ENCODE measurements at regions not wholly inside any gene's neighbourhood (a gene's known extent, or its start where the extent isn't known, plus 50 kb on each side); places are given as distances from the start of the nearest gene placed in this dataset.
A peak's percentile ranks its signal among the peaks of the same experiment; 100 is the strongest.
"Not testable (repeated sequence)": the region's sequence is repeated elsewhere in the genome, so short reads cannot be mapped to it uniquely, and the experiment has no call there.

DNA sequence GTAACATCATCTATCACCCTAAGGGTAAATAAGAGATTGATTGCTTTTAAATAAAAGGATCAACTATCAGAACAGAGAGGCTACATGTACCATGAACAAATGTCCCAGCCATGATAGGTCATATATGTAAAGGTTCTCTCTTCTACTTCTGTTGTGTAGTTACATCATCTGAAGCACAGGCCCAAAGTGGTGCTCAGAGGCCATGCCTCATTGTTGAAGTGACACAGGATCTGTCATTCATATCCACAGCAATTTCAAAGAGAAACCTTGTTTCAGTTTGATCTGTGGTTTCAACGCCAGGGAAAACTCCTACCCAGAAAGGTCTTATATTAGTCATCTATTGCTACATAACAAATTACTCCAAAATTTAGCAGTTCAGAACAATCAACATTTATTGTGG is 269.2 kb upstream of the MAOA start:
- no peak for DNase-seq

DNA sequence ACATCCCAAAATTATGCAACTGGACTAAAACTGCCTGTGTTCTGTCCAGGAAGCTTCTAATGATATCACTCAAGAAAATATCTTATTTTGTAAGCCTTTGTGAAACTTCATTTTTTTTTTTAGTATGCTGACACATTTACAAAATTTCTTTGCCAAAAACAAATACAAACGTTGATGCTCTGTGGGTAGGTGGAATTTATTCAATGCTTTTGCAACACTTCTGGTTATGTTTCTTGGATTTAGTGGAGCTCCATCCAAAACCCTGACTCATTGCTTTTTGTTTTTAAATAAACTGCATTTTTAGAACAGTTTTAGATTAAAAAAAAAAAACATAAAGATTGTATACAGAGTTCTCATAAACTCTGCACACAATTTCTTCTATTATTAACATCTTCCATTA is 250.9 kb upstream of the MAOA start:
- DNase-seq: no peak

DNA sequence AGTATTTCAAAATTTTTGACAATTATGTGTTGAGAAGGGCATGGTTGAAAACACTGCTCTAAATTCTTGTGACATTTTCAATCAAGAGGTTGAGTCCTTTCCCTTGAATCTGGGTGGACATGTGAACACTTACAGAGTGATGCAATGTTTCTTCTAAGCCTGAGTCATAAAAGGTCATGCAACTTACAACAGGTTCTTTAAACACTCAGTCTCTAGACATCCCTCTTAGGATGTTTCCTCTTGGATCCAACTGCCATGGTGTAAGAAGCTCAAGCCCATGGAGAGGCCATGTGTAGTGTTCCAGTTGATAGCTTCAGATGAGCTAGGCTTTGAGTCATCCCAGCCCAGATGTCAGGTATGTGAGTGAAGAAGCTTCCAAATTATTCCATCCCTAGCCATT is 232.2 kb upstream of the MAOA start:
- DNase-seq: no peak

DNA sequence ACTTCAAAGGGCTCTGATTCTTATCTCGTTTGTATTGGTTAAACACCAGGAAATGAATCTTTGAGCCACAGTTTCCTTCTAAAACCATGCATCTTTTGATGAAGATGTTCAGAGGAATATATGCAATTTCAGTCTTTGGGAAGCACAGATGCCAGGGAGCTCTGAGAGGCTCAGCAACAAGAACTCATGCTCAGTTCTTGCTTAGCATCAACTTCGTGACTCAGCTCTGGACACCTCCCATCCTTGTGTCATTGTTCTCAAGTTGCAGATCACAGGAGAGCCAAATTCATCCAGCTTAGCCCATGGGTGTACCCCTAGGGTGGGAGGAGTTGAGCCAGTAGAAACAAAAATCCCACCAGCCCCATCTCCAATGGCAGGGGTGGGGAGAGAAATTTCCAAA is 219.6 kb upstream of the MAOA start:
- DNase-seq: no peak

DNA sequence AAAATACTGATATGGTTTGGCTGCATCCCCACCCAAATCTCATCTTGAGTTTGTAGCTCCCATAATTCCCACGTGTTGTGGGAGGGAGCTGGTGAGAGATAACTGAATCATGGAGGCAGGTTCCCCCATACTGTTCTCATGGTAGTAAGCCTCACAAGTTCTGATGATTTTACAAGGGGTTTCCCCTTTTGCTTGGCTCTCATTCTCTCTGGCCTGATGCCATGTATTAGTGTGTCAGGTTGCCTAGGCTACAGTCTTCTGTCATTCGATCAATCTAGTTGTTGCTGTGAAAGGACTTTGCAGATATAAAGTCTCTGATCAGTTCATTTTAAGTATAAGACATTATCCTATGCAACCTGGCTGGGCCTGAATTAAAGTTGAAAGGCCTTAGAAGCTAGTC is 209.3 kb upstream of the MAOA start:
- no peak for DNase-seq

DNA sequence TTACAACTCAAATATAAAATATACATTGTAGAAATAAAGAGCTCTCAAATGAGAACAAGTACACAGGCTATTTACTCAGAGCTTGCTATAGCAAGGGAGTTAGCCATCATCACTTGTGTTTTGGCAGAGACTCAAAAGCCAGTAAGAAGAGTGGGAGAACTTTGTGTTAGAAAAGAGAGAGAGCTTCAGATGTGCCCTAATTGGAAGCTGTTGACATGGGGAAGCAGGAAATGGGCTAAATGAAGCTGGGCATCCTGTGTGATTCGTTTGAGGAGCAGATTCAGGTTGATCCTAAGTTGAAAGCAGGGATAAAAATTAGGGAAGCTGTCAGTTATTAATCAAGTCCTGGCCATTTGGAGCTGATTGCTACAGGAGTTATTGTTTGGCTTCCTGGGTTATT is 207.4 kb upstream of the MAOA start:
- no peak for DNase-seq

DNA sequence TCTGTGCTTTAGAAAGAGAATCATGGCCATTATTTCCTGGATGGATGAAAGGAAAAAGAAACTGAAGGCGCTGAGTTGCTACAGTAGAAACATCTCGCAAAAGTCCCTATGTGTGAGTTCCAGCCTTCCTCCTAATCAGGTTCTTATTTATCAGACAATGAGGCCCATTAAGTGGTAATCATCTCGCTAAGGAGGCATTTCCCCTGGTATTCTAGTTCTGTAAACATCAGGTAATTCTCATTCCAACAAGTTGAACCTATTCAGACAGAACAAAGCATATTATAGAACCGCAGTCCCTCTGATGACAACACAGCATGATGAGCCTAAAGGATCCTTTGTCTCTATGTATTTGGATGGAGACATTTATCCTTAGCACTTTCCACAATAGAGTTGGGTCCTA is 205.7 kb upstream of the MAOA start:
- no peak for DNase-seq

DNA sequence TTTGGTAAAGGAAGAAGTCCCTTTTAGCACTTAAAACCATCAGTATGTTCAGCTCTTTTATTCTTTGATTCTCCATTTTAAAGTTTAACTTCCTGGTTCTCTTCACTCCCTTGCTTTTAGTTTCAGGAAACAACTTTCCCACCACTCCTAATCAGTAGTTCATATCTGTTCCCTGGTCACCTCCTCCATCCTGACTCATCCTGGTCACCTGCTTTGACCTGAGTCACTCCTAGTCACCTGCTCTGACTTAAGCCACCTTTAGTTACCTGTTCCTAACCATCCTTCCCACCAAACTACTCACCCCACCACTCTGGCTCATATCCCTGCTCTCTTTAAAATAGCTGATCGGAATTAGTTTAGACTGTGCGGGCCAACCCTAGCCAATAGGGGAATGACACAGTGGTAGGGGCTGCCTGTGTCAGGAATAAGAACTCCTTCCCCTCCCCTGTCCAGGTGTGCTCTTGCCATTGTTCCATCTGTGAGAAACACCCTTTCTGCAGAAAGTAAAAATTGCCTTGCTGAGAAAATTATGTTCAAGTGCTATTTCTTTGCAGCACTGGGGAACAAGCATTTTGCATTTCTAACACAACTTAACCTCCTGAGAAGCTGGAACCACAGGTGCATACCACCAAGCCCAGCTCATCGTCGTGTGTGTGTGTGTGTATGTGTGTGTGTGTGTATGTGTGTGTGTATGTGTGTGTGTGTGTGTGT is 204.0 kb upstream of the MAOA start:
- not testable (repeated sequence) for DNase-seq

DNA sequence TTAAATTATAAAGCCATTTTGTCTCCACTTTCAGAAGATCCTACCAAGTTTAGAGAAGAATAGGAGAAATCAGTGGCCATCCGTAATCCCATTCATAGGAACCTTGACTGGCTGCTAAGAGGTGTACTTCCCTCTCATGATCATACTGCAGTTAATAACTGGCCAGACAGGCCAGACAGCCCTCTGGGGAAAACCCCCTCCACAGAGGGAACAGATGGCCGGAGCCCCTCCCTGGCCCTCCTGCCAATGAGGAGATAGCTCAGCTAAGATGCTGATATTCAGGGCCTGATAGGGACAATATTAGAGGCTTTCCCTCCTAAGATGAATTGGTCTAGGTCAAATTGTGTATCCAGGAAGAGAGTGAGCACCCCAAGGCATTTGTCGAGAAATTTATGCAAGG is 200.0 kb upstream of the MAOA start:
- no peak for DNase-seq

DNA sequence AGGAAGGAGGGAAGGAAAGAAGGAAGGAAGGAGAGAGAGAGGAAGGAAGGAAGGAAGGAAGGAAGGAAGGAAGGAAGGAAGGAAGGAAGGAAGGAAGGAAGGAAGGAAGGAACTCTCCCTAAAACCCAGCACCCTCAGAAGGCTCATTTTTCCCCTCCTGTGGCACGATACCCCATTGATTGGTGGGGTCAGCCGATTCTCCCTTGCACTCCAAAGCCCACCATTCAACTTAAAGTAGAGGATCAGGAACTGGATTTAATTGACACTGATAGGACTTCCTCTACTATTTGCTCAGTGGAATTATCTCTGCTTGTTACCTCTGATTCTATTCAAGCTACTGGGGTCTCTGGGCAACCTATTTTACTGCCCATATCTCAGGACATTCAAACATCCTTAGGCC is 199.2 kb upstream of the MAOA start:
- DNase-seq: no peak

DNA sequence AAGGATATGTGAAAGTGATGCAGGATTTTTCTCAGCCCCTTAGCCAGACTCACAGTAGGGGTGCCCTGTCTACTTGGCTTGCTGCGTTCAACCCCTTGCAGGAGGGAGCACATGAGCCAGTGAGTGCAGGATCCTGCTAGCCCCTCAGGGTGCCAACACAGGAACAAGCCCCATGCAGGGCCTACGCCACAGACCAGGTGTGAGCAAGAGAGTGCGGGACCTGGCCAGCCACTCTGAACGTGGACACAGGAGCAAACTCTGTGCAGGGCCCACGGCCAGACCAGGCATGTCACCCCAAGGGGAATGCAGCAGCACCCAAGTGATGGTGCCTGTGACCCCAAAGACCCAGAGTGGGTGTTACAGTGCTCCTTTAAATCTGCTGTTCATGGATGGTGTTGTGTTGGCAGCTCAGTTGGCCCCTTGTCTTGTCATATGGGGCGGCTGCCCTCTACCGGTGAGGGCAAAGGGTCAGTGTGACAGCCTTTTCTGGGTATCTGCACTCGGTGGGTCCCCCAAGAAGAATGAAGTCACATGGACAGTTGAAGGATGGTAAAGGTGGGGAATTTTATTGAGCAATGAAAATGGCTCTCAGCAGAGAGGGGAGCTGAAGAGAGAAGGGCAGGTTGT is 188.4 kb upstream of the MAOA start:
- DNase-seq: peak; percentile 58

DNA sequence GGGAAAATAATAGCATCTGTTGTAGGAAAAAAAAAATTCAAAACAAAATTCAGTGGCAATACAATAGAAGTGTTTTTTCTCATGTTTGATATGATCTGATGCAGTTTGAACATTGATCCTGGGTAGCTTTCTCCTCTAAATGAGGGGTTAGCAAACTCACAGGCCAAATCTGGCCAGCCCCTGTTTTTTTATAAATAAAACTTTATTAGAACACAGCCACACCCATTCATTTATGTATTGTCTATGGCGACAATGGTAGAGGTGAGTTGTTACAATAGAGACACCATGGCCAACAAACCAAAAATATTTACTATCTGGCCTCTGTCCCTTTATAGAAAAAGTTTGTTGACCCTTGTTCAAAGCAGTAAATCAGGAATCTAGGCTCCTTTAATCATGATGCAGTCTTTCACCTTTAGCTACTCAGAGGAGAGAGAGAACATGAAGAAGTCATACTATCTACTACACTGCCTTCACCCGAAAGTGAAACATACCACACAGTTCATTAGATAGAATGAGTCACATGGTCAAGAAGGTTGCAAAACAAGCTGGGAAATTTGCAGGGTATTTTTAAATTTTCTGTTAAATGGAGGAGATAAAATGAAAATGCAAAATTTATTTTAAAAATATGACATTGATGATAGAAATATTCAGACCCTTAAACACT is 186.6 kb upstream of the MAOA start:
- DNase-seq: no peak

DNA sequence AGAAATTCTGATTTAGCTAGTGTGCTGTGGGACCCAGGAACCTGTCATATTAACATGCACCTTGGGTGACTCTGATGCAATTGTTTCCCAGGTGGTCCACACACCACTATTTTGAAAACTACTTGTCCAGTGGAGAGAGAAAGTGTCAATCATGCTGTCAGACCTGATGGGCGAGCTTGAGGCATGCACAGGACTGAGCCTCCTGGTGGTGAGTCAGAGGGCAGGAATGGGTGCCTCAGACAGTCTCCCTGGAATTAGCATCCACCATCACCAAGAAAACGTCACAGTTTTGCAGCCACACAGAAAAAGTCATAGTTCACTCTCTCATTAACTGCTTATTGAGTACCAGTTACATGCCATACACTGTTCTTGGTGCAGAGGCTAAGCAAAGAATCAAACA is 181.8 kb upstream of the MAOA start:
- no peak for DNase-seq

DNA sequence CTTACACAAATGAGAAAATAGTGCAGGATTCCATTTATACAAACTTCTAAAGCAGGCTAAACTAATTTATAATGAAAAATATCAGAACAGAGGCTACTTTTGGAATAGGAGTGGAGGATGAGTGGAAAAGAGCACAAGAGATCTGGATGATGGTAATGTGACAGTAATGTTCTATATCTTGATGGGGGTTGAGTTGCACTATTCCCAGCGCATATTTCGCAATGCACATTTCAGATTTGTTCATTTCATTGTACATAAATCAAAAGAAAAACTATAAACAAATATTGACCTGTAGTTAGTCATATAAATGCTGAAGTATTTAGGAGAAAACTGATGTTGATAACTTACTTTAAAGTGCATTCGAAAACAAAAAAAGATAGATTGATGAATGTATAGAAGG is 177.0 kb upstream of the MAOA start:
- no peak for DNase-seq

DNA sequence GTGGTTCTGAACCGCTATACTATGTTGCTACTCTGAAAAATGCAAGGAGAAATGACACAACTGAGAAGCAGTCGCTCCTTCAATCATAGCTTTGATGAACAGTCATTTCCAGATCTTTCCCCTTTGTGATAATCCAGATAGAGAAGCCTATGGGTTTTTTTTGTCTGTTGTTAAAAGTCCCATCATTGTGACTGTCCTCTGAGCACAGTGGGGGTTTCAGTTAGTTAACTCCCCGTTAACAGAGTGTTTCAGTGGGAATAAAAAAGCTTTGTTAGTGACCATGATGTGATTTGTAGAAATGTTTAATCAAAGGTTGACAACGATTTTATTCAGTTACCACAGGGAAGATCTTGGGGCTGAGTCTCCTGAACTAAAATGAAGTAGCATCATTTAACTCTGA is 176.2 kb upstream of the MAOA start:
- DNase-seq: no peak

DNA sequence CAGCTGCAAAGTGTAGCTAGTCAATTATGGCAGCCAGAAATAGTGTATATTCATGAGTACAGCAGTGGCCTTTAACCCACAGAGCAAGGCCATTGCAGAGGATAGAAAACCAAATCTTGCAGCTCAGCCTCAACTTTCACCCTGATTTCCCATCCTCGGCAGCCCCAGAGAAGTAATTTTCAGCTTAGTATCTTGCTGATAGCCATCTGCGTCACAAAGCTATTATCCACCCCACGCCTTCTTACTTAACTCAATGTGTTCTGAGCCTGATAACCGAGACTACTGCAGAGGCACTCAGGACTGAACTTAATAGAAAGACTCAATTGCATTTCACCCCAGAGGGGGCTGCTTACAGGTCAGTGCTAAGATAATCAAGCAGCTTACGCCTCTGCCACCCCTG is 174.5 kb upstream of the MAOA start:
- DNase-seq: no peak

DNA sequence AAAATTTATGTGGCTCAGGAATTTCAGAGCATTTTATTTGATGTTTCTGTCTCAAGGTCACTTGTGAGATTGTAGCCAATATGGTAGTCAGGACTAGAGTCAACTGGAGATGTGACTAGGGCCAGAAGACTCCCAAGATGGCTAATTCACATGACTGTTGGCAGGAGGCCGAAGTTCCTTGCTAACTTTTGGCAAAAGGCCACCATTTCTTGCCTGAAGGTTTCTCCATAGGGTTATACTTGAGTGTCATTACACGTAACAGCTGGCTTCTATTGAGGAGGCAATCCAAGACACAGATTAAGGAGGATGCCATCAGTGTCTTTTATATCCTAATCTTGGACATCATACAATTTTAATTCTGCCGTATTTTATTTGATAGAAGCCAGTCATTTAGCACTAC is 162.3 kb upstream of the MAOA start:
- DNase-seq: no peak

DNA sequence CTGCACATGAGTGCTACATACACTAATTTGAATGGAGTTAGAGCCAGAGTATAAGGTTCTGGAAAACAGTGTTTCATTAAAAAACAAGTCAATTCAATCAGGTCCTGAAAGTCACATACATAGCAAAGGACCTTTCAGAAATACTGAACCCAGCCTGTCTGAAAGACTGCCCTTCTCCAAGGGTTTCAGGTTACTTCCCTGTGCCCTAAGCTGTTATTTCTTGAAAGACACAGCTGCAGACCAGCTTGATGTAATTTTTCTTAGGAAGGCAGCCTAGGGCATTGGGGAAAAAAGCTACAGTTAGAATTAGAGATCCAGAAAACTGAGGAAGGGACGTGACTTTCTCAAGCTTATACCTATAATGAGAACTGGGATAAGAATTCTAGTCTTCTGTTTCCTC is 155.9 kb upstream of the MAOA start:
- DNase-seq: no peak

DNA sequence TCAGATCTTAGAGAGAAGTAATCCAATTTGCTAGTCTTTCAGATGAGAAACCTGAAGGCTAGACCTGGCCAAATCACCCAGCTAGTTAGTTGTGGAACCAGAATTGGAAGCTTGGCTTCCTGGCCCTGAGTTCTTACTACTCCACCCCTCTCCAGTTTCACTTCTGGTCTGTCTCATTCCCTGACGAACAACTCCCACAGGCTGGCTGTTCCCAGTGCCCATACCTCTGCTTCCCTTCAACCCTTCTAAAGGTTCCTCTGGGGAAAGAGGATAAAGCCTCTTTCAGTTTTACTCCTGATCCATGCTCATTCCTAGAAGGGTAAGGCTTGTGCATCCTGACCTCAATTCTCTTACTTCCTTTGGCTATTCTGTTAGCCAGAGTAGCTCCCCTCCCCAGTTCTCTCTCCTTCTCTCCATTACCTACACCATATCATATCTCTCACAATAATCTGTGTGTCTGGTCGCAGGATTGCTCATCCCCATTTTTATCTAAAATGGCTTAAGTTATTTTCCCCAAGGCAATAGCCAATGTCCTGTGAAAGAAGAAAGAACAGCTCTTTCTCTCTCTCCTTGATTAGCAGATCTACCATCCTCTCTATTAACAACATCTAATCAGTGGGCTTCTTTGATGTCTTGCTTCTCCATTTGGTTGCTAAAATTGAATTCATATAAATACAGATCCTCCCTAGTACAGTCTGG is 155.0 kb upstream of the MAOA start:
- no peak for DNase-seq

DNA sequence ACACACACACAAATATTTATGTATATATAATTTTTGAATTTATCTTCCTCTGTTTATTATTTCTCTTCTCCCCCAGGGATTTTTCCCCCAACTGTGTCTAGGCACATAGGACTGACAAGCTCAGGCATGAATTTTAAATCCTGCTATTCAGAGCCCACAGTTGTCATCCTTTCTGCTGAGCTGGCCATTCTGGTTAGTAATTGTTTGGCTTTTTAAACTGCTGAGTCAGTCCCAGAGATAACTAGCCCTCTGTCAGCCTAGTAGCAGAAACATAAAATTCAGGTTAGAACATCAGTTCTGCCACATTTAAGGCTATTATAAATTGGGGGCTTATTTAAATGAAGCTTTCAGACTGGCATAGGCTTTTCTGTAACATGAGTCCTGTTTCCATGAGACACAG is 151.7 kb upstream of the MAOA start:
- no peak for DNase-seq

DNA sequence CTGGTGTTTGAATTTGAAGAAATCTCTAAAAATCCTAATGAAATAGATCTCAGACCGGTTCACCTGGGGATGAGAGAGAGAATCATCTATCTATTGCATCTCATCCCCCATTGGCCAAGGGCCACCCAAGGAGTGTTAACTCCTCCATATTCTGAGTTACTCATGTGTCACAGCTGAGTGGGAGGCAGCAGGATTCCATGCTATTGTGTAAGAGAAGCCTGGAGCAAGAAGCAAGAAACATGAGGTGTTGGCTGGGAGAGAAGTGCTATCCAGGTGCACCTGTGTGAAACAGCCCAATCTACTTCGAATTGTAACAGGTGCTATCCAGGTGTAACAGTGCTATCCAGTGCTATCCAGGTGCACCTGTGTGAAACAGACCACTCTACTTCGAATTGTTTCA is 150.3 kb upstream of the MAOA start:
- no peak for DNase-seq

DNA sequence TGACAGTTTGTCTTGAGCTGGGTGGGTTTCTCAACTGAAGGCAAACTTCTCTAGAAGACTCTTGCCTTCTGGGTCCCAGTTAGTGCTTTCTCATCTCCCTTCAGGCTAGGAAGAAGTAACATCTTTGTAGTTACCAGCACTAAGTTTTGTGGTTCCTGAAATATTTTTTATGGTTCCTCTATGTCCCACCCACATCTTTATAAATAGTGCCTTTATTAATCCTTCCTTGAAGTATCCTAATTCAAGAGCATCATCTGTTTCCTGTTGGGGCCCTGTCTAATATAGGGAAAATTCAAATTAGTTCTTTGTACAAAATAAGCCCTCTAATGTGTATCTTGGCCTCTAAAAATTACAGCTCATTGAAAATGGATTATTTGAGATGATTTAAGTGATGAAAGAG is 147.4 kb upstream of the MAOA start:
- DNase-seq: no peak

DNA sequence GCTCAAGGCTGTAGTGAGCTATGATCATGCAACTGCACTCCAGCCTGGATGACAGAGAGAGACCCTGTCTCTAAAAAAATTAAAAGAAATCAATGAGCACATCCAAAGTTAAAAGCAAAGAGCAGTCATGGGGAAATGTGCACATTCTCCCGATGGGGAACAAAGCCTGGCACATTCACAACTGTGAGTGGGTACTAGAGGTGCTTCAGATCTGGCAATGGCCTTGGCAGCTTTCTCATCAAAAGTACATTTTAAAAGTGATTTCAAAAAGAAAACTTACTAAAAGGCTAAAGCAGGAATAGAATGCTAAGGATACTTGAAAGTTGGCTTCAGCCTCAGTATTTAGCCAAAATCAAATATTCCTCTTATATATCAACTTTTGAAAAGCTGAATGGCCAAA is 145.9 kb upstream of the MAOA start:
- no peak for DNase-seq

DNA sequence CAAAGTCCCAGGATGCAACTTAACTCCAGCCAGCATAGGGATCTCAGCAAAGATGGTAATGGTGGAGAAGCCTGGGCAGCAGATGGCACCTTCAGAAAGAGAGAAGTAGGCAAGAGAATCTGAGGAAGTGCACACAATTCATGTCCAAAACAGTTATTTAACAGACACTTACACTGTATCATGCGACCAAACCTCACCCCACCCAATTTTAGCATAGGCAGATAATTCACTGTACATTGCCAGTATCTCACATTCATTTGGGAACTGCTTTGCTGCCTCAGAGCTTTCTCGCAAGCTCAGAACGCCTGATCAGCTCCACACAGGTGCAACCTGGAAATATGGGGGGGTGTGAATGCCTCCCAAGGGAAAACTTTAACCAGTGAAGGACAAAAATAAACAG is 143.0 kb upstream of the MAOA start:
- DNase-seq: no peak
